Muscle of leg (tissue), 3 donors: ENCODE measurements at regions not wholly inside any gene's neighbourhood (a gene's known extent, or its start where the extent isn't known, plus 50 kb on each side); places are given as distances from the start of the nearest gene placed in this dataset.
"Not testable (repeated sequence)": the region's sequence is repeated elsewhere in the genome, so short reads cannot be mapped to it uniquely, and the experiment has no call there.

ENCODE experiments used
- DNase-seq: peaks from one replicate; pipeline ENCODE4 v3.0.0; 2013
- H3K27ac ChIP-seq: one replicate; pipeline ENCODE4 v1.5.1; 2013; ENCODE audit warnings: mild to moderate bottlenecking, low read length, control low read depth
- H3K27me3 ChIP-seq: one replicate; pipeline ENCODE4 v1.6.1; 2013; ENCODE audit warnings: low read length; ENCODE audit not compliant: control insufficient read depth, insufficient read depth
- H3K36me3 ChIP-seq: one replicate; pipeline ENCODE4 v1.6.1; 2013; ENCODE audit warnings: low read length; ENCODE audit not compliant: control insufficient read depth, insufficient read depth
- H3K4me1 ChIP-seq: one replicate; pipeline ENCODE4 v1.6.1; 2013; ENCODE audit warnings: low read length; ENCODE audit not compliant: control insufficient read depth, insufficient read depth
- H3K4me3 ChIP-seq: one replicate; pipeline ENCODE4 v1.5.1; 2013; ENCODE audit warnings: low read length, control low read depth
- H3K9me3 ChIP-seq: replicated peaks from 2 replicates; pipeline ENCODE4 v1.6.1; 2013; ENCODE audit warnings: low read depth, low read length; ENCODE audit not compliant: control insufficient read depth
- WGBS: methylation state at CpG from one replicate; pipeline ENCODE4 v1.1.5; 2013; ENCODE audit warnings: missing lambda C conversion rate; ENCODE audit not compliant: insufficient coverage; 5-methylcytosine and 5-hydroxymethylcytosine counted together

DNA sequence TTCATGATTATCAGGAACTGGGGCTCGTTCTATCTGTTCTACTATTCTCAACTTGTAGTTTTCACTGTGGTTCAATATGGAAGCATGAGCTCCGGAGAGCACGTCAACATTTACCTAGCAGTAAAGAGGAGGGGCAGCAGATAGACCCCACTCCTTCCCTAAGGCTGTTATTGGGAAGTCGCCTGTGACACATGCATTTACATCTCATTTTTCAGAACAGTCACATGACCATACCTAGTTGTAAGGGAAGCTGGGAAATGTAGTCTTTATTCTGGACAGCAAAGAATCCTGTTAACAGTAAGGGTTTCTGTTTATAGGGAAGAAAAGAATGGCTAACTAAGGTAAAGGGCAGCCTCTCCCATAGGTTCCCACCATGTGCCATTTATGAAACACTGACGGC lies 158.3 kb downstream of the ZFP64 start:
- DNase-seq = peak; percentile 13
- no CpG with 5 or more reads among the region's 5 CpGs for WGBS

DNA sequence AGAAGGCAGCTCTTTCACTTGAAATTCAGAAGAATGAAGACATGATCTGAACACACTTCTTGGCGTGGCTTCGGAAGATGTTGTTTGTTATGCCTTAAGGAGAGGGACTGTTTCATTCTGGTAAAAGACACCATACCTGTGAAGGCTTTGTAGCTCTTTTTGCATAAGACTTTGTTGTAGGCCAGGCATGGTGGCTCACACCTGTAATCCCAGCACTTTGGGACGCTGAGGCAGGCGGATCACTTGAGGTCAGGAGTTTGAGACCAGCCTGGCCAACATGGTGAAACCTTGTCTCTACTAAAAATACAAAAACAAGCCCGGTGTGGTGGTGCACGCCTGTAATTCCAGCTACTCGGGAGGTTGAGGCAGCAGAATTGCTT lies 159.3 kb downstream of the ZFP64 start:
- not testable (repeated sequence) for H3K4me3 ChIP-seq, DNase-seq, H3K36me3 ChIP-seq, H3K27me3 ChIP-seq, H3K27ac ChIP-seq, H3K9me3 ChIP-seq, H3K4me1 ChIP-seq
- 76% methylated on average over 2 of the region's 7 CpGs for WGBS

More for the DNA sequence above, 158.3 kb downstream of the ZFP64 start:
- Histone ChIP-seq H3K4me1 (peaks cover 5% of the 10 kb centered on the region), H3K9me3 (no peaks in the 10 kb centered on the region), H3K27me3 (no peaks in the 10 kb centered on the region), H3K4me3 (no peak overlapping the region), H3K36me3 (no peaks in the 10 kb centered on the region), H3K27ac (no peak overlapping the region)

DNA sequence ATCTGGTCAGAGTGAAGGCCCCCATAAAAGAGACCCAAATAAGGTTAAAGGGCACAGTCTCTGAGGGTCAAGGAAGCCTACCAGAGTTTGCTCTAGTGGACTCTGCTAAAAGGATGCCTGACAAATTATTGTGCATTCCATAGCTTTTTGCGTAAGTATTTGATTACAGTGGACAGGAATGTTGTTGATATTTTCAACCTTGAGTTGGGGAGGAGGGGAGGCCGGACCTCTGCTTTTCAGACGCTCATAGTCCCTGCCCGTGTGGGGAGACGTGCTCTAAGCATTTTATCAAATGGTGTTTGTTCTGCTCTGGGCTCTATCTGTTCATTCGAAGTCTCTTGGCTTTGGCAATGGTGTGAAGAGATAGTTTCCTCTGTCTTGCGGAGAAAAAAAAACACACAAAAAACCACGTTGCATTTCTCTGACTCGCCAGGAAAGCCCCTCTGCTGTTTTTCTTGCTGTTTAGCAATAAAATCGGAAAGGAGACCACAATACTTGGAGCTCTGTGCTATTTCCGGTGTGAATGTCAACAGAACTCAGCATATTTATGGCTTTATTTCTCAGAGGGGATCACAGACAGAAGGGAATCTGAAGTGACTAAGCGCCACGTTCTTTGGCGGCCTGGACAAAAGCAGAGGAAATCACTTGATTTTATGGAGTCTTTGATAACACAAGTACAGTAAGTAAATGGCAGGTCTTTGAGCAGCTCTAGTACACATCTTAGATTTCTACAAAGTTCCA lies 159.8 kb downstream of the ZFP64 start:
- peak overlapping the region; percentile 29 for H3K27ac ChIP-seq
- DNase-seq = peak; percentile 57

GRCh38 chr20:52031206-52031562 lies 160.4 kb downstream of the ZFP64 start:
- no peak overlapping the region for H3K27ac ChIP-seq
- H3K36me3 ChIP-seq = no peaks in the 10 kb centered on the region
- no CpG with 5 or more reads among the region's 2 CpGs for WGBS
- no peak overlapping the region for H3K4me3 ChIP-seq
- H3K4me1 ChIP-seq = peaks cover 5% of the 10 kb centered on the region
- peak; percentile 31 for DNase-seq
- H3K9me3 ChIP-seq = no peaks in the 10 kb centered on the region
- no peaks in the 10 kb centered on the region for H3K27me3 ChIP-seq

More for the DNA sequence above, 159.8 kb downstream of the ZFP64 start:
- H3K36me3 ChIP-seq = no peaks in the 10 kb centered on the region
- H3K4me3 ChIP-seq = no peak overlapping the region
- H3K9me3 ChIP-seq = no peaks in the 10 kb centered on the region
- peaks cover 5% of the 10 kb centered on the region for H3K4me1 ChIP-seq
- no peaks in the 10 kb centered on the region for H3K27me3 ChIP-seq
- WGBS = 20% methylated on average over 7 of the region's 14 CpGs

DNA sequence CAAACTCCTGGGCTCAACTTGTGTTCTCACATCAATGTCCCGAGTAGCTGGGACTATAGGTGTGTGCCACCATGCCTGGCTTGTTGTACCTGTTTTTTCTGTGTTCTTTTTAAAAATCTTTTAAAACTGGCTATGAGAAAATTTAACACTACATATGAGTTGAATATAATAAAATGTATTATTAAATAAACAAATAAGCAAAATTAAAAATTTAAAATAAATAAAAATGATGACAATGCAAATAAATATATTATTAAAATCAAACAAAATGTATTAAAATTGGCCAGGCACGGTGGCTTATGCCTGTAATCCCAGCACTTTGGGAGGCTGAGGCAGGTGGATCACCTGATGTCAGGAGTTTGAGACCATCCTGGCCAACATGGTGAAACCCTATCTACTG lies 162.4 kb downstream of the ZFP64 start:
- not testable (repeated sequence) for H3K27me3 ChIP-seq, H3K4me1 ChIP-seq, H3K9me3 ChIP-seq, H3K36me3 ChIP-seq, H3K4me3 ChIP-seq, DNase-seq, H3K27ac ChIP-seq
- WGBS = no CpG with 5 or more reads among the region's 2 CpGs

DNA sequence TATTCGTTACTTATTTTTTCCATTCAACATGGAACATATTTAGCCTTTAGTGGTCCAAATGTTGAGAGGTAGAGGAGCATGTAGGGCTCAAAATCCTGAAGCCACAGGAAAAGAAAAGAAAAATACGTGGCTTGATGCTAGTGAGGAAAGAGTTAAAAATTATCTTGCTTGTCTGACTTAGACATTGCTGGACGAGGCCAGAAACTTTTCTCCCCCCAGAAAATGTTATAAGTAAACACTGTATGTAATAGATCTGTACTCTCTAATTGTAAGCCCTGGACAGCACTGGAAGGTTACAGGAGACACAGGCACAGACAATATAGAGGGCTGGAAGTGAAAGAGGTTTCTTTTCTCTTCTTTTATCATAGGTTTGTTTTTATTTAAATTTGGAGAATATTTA lies 165.6 kb downstream of the ZFP64 start:
- Histone ChIP-seq H3K9me3 (no peaks in the 10 kb centered on the region), H3K36me3 (no peaks in the 10 kb centered on the region), H3K4me1 (no peaks in the 10 kb centered on the region), H3K27ac (no peak overlapping the region), H3K4me3 (no peak overlapping the region), H3K27me3 (no peaks in the 10 kb centered on the region)
- no peak for DNase-seq
- WGBS = no CpG with 5 or more reads among the region's 3 CpGs

DNA sequence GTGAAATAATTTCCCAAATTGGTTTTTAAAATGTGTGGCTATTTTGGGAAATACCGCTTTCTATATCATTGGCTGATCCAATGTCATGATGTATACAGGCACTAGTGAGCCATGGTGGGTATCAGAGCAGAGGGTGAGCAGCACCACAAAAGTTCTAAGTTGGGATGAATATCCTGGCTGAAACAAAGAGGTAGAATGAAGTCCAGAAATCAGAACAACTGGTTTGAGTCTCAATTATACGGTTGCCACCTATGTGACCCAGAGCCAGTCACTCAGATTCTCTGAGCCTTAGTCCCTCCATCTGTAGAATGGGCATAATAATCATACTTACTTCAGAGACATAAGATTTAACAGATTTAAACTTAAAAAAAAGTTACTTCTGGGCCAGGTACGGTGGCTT lies 172.3 kb downstream of the ZFP64 start:
- H3K36me3 ChIP-seq = no peaks in the 10 kb centered on the region
- H3K27ac ChIP-seq = no peak overlapping the region
- 96% methylated on average over 3 of the region's 3 CpGs for WGBS
- no peaks in the 10 kb centered on the region for H3K27me3 ChIP-seq
- no peaks in the 10 kb centered on the region for H3K9me3 ChIP-seq
- H3K4me3 ChIP-seq = no peak overlapping the region
- DNase-seq = no peak
- no peaks in the 10 kb centered on the region for H3K4me1 ChIP-seq

DNA sequence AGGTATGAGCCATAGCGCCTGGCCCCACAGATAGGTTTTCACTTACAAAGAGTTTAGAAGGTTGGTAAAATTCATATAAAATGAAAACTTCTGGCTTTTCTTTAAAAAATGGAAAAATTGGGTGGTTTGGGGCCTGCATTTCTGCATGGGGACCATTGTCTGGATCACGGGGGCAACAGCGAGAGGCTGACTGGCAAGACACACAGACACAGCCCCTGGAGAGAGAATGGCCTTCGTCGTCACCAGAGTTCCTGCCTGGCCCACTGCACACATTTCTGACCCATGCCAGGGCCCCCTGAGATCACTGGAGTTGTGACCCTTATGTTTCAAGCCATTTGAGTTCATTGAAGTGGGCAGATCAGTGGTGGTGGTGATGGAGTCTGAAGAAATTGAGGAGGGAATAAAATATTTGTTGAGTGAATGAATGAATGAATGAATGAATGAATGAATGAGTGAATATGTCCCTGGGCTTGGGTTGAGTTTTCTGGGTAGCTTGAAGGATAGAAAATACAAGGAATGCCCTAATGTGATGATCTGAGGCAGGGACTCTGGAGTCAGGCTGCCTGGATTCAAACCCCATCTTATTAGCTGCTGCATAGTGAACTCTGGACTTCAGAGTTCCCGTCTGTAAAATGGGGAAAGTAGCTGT lies 173.8 kb downstream of the ZFP64 start:
- 89% methylated on average over 3 of the region's 6 CpGs for WGBS
- no peaks in the 10 kb centered on the region for H3K4me1 ChIP-seq
- H3K27ac ChIP-seq = no peak overlapping the region
- no peaks in the 10 kb centered on the region for H3K36me3 ChIP-seq
- no peaks in the 10 kb centered on the region for H3K9me3 ChIP-seq
- H3K4me3 ChIP-seq = no peak overlapping the region
- H3K27me3 ChIP-seq = no peaks in the 10 kb centered on the region
- no peak for DNase-seq

GRCh38 chr20:52016022-52016421 lies 175.6 kb downstream of the ZFP64 start:
- Histone ChIP-seq H3K27ac (no peak overlapping the region), H3K9me3 (peaks cover 4% of the 10 kb centered on the region), H3K4me1 (no peaks in the 10 kb centered on the region), H3K4me3 (no peak overlapping the region), H3K36me3 (no peaks in the 10 kb centered on the region), H3K27me3 (no peaks in the 10 kb centered on the region)
- no peak for DNase-seq
- WGBS = 86% methylated on average over 1 of the region's 5 CpGs

GRCh38 chr20:52015155-52015554 lies 176.4 kb downstream of the ZFP64 start:
- WGBS = no CpG with 5 or more reads among the region's 5 CpGs
- H3K27ac ChIP-seq = no peak overlapping the region

More at GRCh38 chr20:52015155-52015554, 176.4 kb downstream of the ZFP64 start:
- Histone ChIP-seq H3K27me3 (no peaks in the 10 kb centered on the region), H3K4me3 (no peak overlapping the region), H3K9me3 (peaks cover 7% of the 10 kb centered on the region), H3K36me3 (no peaks in the 10 kb centered on the region), H3K4me1 (no peaks in the 10 kb centered on the region)
- no peak for DNase-seq
